Osteocyte (in vitro differentiated cells): ENCODE measurements at regions not wholly inside any gene's neighbourhood (a gene's known extent, or its start where the extent isn't known, plus 50 kb on each side); places are given as distances from the start of the nearest gene placed in this dataset.

Experiments
- DNase-seq: peaks from one replicate; pipeline ENCODE4 v3.0.0; 2021; ENCODE audit warnings: mixed read lengths; ENCODE audit not compliant: unreplicated experiment; ENCODE audit errors: extremely low spot score
- H3K27ac Mint-ChIP-seq: one replicate; pipeline ENCODE4 v1.8.0; 2021; ENCODE audit warnings: mild to moderate bottlenecking, mixed read lengths; ENCODE audit not compliant: unreplicated experiment
- H3K27me3 Mint-ChIP-seq: one replicate; pipeline ENCODE4 v1.8.0; 2021; ENCODE audit warnings: mixed read lengths; ENCODE audit not compliant: unreplicated experiment
- H3K36me3 Mint-ChIP-seq: one replicate; pipeline ENCODE4 v1.8.0; 2021; ENCODE audit warnings: mixed read lengths; ENCODE audit not compliant: unreplicated experiment
- H3K4me1 Mint-ChIP-seq: one replicate; pipeline ENCODE4 v1.8.0; 2021; ENCODE audit warnings: mixed read lengths; ENCODE audit not compliant: unreplicated experiment
- H3K4me3 Mint-ChIP-seq: one replicate; pipeline ENCODE4 v1.8.0; 2021; ENCODE audit warnings: mild to moderate bottlenecking, moderate library complexity, mixed read lengths; ENCODE audit not compliant: unreplicated experiment
- H3K9me3 Mint-ChIP-seq: one replicate; pipeline ENCODE4 v1.8.0; 2021; ENCODE audit warnings: mixed read lengths; ENCODE audit not compliant: unreplicated experiment
- TF ChIP-seq, protein P1 (sequence below): fragments of 200-600 bp; sonication (generic); IDR thresholded peaks from 2 replicates; pipeline ENCODE4 v1.5.0; 2021; ENCODE audit warnings: antibody characterized with exemption, mild to moderate bottlenecking, moderate library complexity

DNA sequence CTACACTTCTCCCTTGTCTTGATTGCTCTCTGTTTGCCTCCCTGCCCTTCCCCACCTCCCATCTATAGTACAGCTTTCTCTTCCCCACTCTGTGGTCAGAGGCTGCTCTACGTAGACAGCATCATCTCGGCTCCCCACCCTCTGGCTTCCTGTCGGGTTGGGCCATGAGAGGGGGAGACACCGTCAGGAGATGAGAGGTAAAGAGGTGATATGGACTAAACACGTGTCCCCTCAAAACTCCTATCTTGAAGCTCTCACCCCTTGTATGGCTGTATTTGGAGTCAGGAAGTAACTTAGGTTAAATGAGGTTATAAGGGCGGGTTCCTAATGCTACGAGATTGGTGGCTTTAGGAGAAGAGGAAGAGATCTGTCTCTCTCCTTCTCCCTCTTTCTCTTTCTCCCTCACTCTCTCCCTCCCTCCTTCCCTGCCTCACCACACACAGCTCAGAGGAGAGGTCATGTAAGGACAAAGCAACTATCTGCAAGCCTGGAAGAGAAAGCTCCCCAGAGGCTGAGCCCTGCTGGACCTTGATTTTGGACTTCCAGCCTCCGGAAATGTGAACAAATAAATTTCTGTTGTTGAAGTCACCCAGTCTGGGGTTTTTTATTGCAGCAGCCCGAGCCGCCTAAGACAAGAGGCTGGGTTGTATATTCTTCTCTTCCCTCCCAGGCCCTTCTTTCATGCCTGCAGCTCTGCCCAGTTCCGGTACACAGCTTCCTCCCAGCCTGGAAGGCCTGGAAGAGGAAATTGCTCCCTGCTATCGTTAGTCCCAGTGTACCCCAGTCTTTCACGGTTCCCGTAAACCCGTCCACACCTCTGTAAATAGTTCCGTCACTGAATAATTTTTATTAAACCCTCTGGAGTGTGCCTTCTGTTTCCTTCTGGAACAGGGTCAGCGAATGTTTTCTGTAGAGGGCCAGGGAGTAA is 138.0 kb downstream of the AKAIN1 start:
- Mint-ChIP-seq H3K27ac (no peak overlapping the region), H3K9me3 (no peaks in the 10 kb centered on the region), H3K36me3 (no peaks in the 10 kb centered on the region), H3K27me3 (no peaks in the 10 kb centered on the region), H3K4me3 (no peak overlapping the region), H3K4me1 (no peaks in the 10 kb centered on the region)
- TF ChIP-seq, protein P1, sequence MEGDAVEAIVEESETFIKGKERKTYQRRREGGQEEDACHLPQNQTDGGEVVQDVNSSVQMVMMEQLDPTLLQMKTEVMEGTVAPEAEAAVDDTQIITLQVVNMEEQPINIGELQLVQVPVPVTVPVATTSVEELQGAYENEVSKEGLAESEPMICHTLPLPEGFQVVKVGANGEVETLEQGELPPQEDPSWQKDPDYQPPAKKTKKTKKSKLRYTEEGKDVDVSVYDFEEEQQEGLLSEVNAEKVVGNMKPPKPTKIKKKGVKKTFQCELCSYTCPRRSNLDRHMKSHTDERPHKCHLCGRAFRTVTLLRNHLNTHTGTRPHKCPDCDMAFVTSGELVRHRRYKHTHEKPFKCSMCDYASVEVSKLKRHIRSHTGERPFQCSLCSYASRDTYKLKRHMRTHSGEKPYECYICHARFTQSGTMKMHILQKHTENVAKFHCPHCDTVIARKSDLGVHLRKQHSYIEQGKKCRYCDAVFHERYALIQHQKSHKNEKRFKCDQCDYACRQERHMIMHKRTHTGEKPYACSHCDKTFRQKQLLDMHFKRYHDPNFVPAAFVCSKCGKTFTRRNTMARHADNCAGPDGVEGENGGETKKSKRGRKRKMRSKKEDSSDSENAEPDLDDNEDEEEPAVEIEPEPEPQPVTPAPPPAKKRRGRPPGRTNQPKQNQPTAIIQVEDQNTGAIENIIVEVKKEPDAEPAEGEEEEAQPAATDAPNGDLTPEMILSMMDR, result no peak
- no peak for DNase-seq

DNA sequence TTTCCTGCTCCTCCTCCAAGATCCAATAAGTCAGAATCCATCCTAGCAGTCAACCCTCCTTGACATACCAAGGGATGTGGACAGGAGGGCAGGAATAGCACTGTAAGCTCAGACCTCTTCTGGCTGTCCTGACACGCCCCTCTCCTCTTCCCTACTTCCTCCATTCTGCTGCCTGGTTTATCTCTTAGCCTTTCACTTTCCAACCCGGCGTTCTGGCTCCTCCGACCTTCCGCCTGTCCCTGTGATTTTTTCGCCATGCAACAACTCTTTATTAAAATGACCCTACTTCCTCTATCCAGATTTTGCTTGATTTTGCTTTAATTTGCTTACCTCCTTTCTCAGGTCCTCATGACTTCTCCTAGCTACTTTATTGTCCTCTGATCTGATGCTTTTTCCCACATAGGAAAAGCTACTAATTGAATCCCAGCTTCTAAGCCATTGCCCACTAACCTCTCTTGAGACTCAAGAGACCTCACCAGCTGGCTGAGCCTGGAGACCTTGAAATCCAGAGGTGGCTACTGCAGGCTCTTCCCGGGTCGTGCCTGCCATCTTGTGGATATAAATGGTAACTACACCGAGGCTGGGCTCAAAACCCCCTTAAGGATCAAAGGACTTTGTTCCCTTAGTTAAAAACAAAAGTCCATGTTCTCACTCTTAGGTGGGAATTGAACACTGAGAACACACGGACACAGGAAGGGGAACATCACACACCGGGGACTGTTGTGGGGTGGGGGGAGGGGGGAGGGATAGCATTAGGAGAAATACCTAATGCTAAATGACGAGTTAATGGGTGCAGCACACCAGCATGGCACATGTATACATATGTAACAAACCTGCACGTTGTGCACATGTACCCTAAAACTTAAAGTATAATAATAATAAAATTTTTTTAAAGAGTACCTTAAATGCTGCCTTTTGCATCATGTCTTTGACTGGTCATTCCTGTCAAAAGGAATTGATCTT is 139.4 kb downstream of the AKAIN1 start:
- Mint-ChIP-seq H3K36me3 (no peaks in the 10 kb centered on the region), H3K4me3 (no peak overlapping the region), H3K4me1 (no peaks in the 10 kb centered on the region), H3K27ac (no peak overlapping the region), H3K9me3 (no peaks in the 10 kb centered on the region), H3K27me3 (no peaks in the 10 kb centered on the region)
- no peak for DNase-seq
- TF ChIP-seq, protein P1, result peak; percentile 70

DNA sequence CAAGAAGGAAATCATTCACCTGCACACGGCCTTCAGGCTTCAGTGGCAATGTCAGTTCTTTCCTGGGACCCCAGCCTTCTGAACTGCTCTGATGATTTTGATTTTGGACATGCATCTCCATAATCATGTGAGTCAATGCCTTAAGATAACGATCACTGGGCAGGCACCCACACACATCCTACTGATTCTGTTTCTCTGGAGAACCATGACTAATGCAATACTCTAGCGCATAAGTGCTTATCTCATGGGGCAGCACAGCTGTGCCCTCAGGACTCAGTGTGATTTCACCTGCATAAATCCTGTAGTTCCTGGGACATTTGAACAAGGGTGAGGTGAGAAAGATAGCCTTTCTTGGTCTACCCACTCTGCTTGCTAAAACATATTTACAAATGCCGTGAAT is 144.6 kb downstream of the AKAIN1 start:
- TF ChIP-seq, protein P1, result no peak
- H3K36me3 Mint-ChIP-seq, result no peaks in the 10 kb centered on the region
- no peak for DNase-seq
- peaks cover 24% of the 10 kb centered on the region for H3K9me3 Mint-ChIP-seq
- H3K27me3 Mint-ChIP-seq, result no peaks in the 10 kb centered on the region
- H3K27ac Mint-ChIP-seq, result no peak overlapping the region
- no peaks in the 10 kb centered on the region for H3K4me1 Mint-ChIP-seq
- H3K4me3 Mint-ChIP-seq, result no peak overlapping the region

DNA sequence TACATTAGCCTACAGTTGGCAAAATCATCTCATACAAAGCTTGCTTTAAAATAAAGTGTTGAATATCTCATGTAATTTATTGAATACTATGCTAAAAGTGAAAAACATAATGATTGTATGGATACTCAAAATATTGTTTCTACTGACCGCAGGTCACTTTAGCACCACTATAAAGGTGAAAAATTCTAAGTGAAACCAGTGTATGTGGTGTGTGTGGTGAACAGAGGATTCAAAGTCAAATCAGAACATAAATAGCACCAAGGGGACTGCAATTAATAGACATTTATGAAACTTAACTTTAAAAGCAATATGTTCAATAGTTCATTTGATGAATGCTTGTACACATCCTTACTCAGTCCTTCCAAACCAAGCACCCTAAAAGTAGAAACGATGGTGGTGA is 145.8 kb downstream of the AKAIN1 start:
- TF ChIP-seq, protein P1, result no peak
- Mint-ChIP-seq H3K27me3 (no peaks in the 10 kb centered on the region), H3K4me1 (no peaks in the 10 kb centered on the region), H3K4me3 (no peak overlapping the region), H3K36me3 (no peaks in the 10 kb centered on the region), H3K27ac (no peak overlapping the region), H3K9me3 (peaks cover 27% of the 10 kb centered on the region)
- DNase-seq, result no peak

DNA sequence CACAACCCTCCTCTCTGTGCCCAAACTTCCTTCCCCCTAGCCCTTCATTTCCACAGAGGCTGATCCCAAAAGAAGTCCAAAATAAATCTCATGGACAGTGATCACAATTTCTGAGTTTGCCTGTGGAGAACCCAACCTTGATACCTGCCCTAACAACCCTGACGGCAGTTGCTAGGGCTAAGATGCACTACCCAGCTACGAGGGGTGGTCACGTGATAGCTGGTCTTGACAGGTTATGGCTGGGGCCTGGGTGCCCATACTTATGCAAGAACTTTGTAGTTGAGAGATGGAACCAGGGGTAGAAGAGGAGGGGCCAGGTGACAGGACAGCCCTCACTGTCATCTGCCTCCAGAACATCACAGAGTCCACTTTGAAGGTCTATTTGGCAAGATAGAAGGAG is 147.9 kb downstream of the AKAIN1 start:
- Mint-ChIP-seq H3K27ac (no peak overlapping the region), H3K4me1 (no peaks in the 10 kb centered on the region)

More for the DNA sequence above, 147.9 kb downstream of the AKAIN1 start:
- Mint-ChIP-seq H3K36me3 (no peaks in the 10 kb centered on the region), H3K4me3 (no peak overlapping the region), H3K9me3 (peaks cover 27% of the 10 kb centered on the region), H3K27me3 (no peaks in the 10 kb centered on the region)
- no peak for DNase-seq
- TF ChIP-seq, protein P1, result no peak
